ENCODE measurements at regions not wholly inside any gene's neighbourhood (a gene's known extent, or its start where the extent isn't known, plus 50 kb on each side); places are given as distances from the start of the nearest gene placed in this dataset.

- ChIA-PET SMC1A (ENCODE audit: uncharacterized antibody, unreplicated experiment) (no interaction called here), CTCF (interaction anchor here (0.6 kb wide), 1 partner anchor 676 kb away, joined by 3 read pairs; no protein-coding TSS in a partner anchor), POLR2A (no interaction called here), RAD21 (ENCODE audit: unreplicated experiment) (no interaction called here)
- H3K4me2 ChIP-seq (ENCODE audit: control insufficient read depth, insufficient read depth): no peak overlapping the region
- H3K9ac ChIP-seq (ENCODE audit: control insufficient read depth, insufficient read depth, low read length): no peak overlapping the region
- no peaks in the 10 kb centered on the region for H3K79me2 ChIP-seq (ENCODE audit: control insufficient read depth, insufficient read depth, low read length)
- H2AFZ ChIP-seq (ENCODE audit: control insufficient read depth, low read depth, low read length): no peak overlapping the region
- H4K20me1 ChIP-seq (ENCODE audit: control insufficient read depth, insufficient read depth): peaks cover 4% of the 10 kb centered on the region; the same call in 1 of the 2 replicates
- peaks cover 0 to 3% of the 10 kb centered on the region in 2 experiments; a peak in 1 of 4 replicates for H3K27me3 ChIP-seq (replicated peaks in 1 of 2; ENCODE audit: control insufficient read depth in 2 of 2, insufficient read depth in 2 of 2, low read length in 1 of 2)
- in situ Hi-C loops (cut with MboI): no loop called here
- ATAC-seq (no peak), FAIRE-seq (no peak), DNase-seq (ENCODE audit: low read depth, low spot score) (no peak)
- H3K36me3 ChIP-seq (ENCODE audit: control insufficient read depth in 2 of 2, insufficient read depth in 2 of 2, low read length in 1 of 2): no peaks in the 10 kb centered on the region
- WGBS (ENCODE audit: insufficient coverage, insufficient replicate concordance, low lambda C conversion rate, missing lambda C conversion rate): 21% methylated on average over 7 of the region's 7 CpGs
- H3K4me3 ChIP-seq: no peak overlapping the region
- H3K4me1 ChIP-seq (ENCODE audit: control insufficient read depth, insufficient read depth, low read length): no peaks in the 10 kb centered on the region
- no TSS peak for BruUV-seq (replicated peaks)
- no peak overlapping the region for H3K27ac ChIP-seq (ENCODE audit: control insufficient read depth, insufficient read depth)
- intact Hi-C loops (cut with micrococcal nuclease; ENCODE audit: unreplicated experiment): no loop called here
- H3K9me3 ChIP-seq (replicated peaks; ENCODE audit: control insufficient read depth, insufficient read depth, low read length): no peaks in the 10 kb centered on the region; the same call in 2 of the 3 replicates
- no peak for TF ChIP-seq JUNB (IDR thresholded peaks at IDR 0.05)
- no peak for TF ChIP-seq GABPA (IDR thresholded peaks at IDR 0.05; ENCODE audit: low read depth)
- no peak for TF ChIP-seq TCF12 (IDR thresholded peaks at IDR 0.05; ENCODE audit: low read depth, low read length)
- TF ChIP-seq IKZF1 (conservative IDR thresholded peaks at IDR 0.05): no peak
- no peak for TF ChIP-seq MEF2A (IDR thresholded peaks at IDR 0.05; ENCODE audit: insufficient read depth, low read depth, low read length)
- no peak for TF ChIP-seq SREBF1 (IDR thresholded peaks at IDR 0.05; ENCODE audit: low read length)
- no peak for TF ChIP-seq MYB (IDR thresholded peaks at IDR 0.05; ENCODE audit: borderline replicate concordance, low read depth, low read length)
- TF ChIP-seq, protein P1, sequence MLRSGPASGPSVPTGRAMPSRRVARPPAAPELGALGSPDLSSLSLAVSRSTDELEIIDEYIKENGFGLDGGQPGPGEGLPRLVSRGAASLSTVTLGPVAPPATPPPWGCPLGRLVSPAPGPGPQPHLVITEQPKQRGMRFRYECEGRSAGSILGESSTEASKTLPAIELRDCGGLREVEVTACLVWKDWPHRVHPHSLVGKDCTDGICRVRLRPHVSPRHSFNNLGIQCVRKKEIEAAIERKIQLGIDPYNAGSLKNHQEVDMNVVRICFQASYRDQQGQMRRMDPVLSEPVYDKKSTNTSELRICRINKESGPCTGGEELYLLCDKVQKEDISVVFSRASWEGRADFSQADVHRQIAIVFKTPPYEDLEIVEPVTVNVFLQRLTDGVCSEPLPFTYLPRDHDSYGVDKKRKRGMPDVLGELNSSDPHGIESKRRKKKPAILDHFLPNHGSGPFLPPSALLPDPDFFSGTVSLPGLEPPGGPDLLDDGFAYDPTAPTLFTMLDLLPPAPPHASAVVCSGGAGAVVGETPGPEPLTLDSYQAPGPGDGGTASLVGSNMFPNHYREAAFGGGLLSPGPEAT (IDR thresholded peaks at IDR 0.05; ENCODE audit: low read depth): no peak
- no peak for TF ChIP-seq IRF5 (IDR thresholded peaks at IDR 0.05; ENCODE audit: borderline replicate concordance)
- no peak for TF ChIP-seq ZBTB40 (IDR thresholded peaks at IDR 0.05; ENCODE audit: borderline replicate concordance)
- TF ChIP-seq SMARCA5 (IDR thresholded peaks at IDR 0.05): no peak
- TF ChIP-seq BHLHE40 (IDR thresholded peaks at IDR 0.05; ENCODE audit: borderline replicate concordance in 1 of 2, low read depth in 2 of 2, low read length in 1 of 2): no peak
- no peak for TF ChIP-seq ATF7 (IDR thresholded peaks at IDR 0.05; ENCODE audit: low read depth)
- no peak for TF ChIP-seq MYC (IDR thresholded peaks at IDR 0.05; ENCODE audit: insufficient read depth, insufficient read length, insufficient replicate concordance, low read length, severe bottlenecking)
Observed at GRCh38 chr21:39009587-39010225, 173.5 kb downstream of the PSMG1 start.

Data from GM12878 (cell line).